ENCODE measurements at regions not wholly inside any gene's neighbourhood (a gene's known extent, or its start where the extent isn't known, plus 50 kb on each side); places are given as distances from the start of the nearest gene placed in this dataset.

DNA sequence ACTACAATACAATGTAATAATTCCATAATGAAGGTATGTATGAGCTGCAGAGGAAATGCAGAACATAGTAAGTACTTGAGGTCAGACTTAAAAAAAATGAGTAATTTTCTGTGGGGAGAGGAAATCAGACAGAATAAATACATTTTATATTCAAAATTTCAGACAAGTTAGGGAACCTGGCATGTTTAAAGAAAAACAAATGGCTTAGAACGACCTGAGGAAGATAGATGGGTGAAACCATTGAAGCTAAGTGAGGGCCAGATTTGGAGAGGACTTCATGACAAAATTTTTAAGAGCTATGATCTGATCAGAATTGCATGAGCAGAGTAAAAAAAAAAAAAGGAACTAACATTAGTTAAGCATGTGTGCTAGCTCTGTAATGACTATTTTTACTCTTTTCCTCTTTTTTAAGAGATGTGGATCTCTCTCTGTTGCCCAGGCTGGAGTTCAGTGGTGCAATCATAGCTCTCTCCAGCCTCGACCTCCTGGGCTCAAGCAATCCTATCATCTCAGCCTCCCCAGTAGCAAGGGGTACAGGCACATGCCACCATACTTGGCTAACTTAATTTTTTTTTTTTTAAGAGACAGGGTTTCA is 157.6 kb upstream of the PDE3A start:
- intact Hi-C loops (cut with micrococcal nuclease): loop anchor here (5.0 kb wide), 2 partner anchors 58 to 473 kb away; no protein-coding TSS in a partner anchor
- no peak overlapping the region for H4K8ac ChIP-seq (ENCODE audit: low read depth in 2 of 2, low read length in 2 of 2)
- H3K14ac ChIP-seq (replicated peaks; ENCODE audit: low read depth, low read length): no peak overlapping the region
- H3K4ac ChIP-seq (ENCODE audit: low read depth, low read length): no peak overlapping the region
- no peak overlapping the region for H3K27ac ChIP-seq (ENCODE audit: insufficient read depth, low read length)
- no peak overlapping the region for H3K23ac ChIP-seq (ENCODE audit: low read depth, low read length)
- H4K20me1 ChIP-seq (ENCODE audit: insufficient read depth, low read length): no peaks in the 10 kb centered on the region
- no peak overlapping the region for H3K9ac ChIP-seq (ENCODE audit: low read depth, low read length)
- dilution Hi-C loops (cut with HindIII; ENCODE audit: low sequenced_read_pairs, unreplicated experiment): no loop called here
- no peak overlapping the region for H2BK120ac ChIP-seq (ENCODE audit: low read depth, low read length)
- no peak overlapping the region for H3K4me2 ChIP-seq (ENCODE audit: low read depth, low read length)
- no peak overlapping the region for H2BK15ac ChIP-seq (ENCODE audit: low read depth, low read length)
- H3K4me1 ChIP-seq (ENCODE audit: control insufficient read depth, insufficient read depth, low read length): peaks cover 1% of the 10 kb centered on the region
- ATAC-seq (ENCODE audit: low read depth): no peak
- no peak overlapping the region for H4K5ac ChIP-seq (ENCODE audit: low read depth, low read length)
- H3K9me1 ChIP-seq (ENCODE audit: insufficient read depth, low read length): 0 out of 2 replicates have a peak, but pooled peaks cover 4% of the 10 kb centered on the region
- no peak overlapping the region for H3K56ac ChIP-seq (ENCODE audit: extremely low read depth, insufficient read depth, low read length)
- H3K4me3 ChIP-seq (ENCODE audit: insufficient read depth, low read depth, low read length): no peak overlapping the region
- POLR2A ChIA-PET (ENCODE audit: unreplicated experiment): no interaction called here
- BruUV-seq (replicated peaks): no TSS peak
- H3K27me3 ChIP-seq (ENCODE audit: control insufficient read depth, insufficient read depth, low read length): no peaks in the 10 kb centered on the region
- CTCF ChIA-PET: interaction anchor here (0.7 kb wide), 2 partner anchors 243 to 252 kb away, joined by 3 read pairs; no protein-coding TSS in a partner anchor
- H4K91ac ChIP-seq (ENCODE audit: insufficient read depth, low read depth, low read length): no peak overlapping the region
- TF ChIP-seq RFX5 (IDR thresholded peaks at IDR 0.05; ENCODE audit: low read depth, low read length) (no peak), RCOR1 (IDR thresholded peaks at IDR 0.05; ENCODE audit: insufficient replicate concordance, low read length) (no peak)
- H3K9me3 ChIP-seq (ENCODE audit: control insufficient read depth, insufficient read depth, low read length): no peaks in the 10 kb centered on the region
- no peak overlapping the region for H2BK20ac ChIP-seq (ENCODE audit: low read depth, low read length)
- no CpG with 5 or more reads among the region's 2 CpGs for WGBS, 2 experiments (ENCODE audit: extremely low coverage in 2 of 2, insufficient read length in 1 of 2)
- H2AFZ ChIP-seq (replicated peaks; ENCODE audit: low read length, poor library complexity): no peak overlapping the region
- no peak for DNase-seq
- no peak overlapping the region for H2BK5ac ChIP-seq (ENCODE audit: low read depth, low read length, poor library complexity, severe bottlenecking)
- H2AK9ac ChIP-seq (replicated peaks; ENCODE audit: low read depth, low read length, poor library complexity): no peak overlapping the region
- no peaks in the 10 kb centered on the region for H3K79me1 ChIP-seq (ENCODE audit: low read depth in 1 of 2, low read length in 2 of 2)
- in situ Hi-C loops (cut with MboI; ENCODE audit: low sequenced_read_pairs): loop anchor here (10.0 to 25.0 kb wide), 2 partner anchors 298 to 466 kb away; no protein-coding TSS in a partner anchor
- no peaks in the 10 kb centered on the region for H3K36me3 ChIP-seq (ENCODE audit: control insufficient read depth, insufficient read depth, low read length)
- no peak overlapping the region for H2AK5ac ChIP-seq (ENCODE audit: low read depth, low read length)
- no peak overlapping the region for H3K18ac ChIP-seq (ENCODE audit: low read depth, low read length)
